ENCODE measurements at regions not wholly inside any gene's neighbourhood (a gene's known extent, or its start where the extent isn't known, plus 50 kb on each side); places are given as distances from the start of the nearest gene placed in this dataset.
"Not testable (repeated sequence)": the region's sequence is repeated elsewhere in the genome, so short reads cannot be mapped to it uniquely, and the experiment has no call there.

- TF ChIP-seq Cebpa-rat (IDR thresholded peaks at IDR 0.05) = peak; percentile 78; the same call in 1 of the 2 replicates
- H3K9me3 ChIP-seq = no peaks in the 10 kb centered on the region
- H3K36me3 ChIP-seq = no peaks in the 10 kb centered on the region
- no peak overlapping the region for H3K4me2 ChIP-seq
- no peaks in the 10 kb centered on the region for H3K4me1 ChIP-seq
- H4K20me1 ChIP-seq = no peaks in the 10 kb centered on the region
- H3K4me3 ChIP-seq = no peak overlapping the region
- H3K27me3 ChIP-seq = no peaks in the 10 kb centered on the region
- H3K9ac ChIP-seq = no peak overlapping the region
- no peak overlapping the region for H3K27ac ChIP-seq
Observed at GRCh38 chr1:188620236-188620635, 1791.5 kb downstream of the PLA2G4A start.

GRCh38 chr1:188641566-188642211 is 1812.9 kb downstream of the PLA2G4A start:
- no peaks in the 10 kb centered on the region for H3K9me3 ChIP-seq
- no peaks in the 10 kb centered on the region for H3K4me1 ChIP-seq
- no peak overlapping the region for H3K27ac ChIP-seq
- TF ChIP-seq Cebpa-rat (IDR thresholded peaks at IDR 0.05) = no peak
- no peaks in the 10 kb centered on the region for H3K36me3 ChIP-seq
- no peak overlapping the region for H3K9ac ChIP-seq
- H3K4me2 ChIP-seq = no peak overlapping the region
- no peaks in the 10 kb centered on the region for H4K20me1 ChIP-seq
- H3K27me3 ChIP-seq = no peaks in the 10 kb centered on the region
- no peak overlapping the region for H3K4me3 ChIP-seq

GRCh38 chr1:188642704-188643103 is 1814.0 kb downstream of the PLA2G4A start:
- Histone ChIP-seq H3K36me3 (no peaks in the 10 kb centered on the region), H3K4me3 (no peak overlapping the region), H4K20me1 (no peaks in the 10 kb centered on the region), H3K9ac (no peak overlapping the region), H3K4me2 (no peak overlapping the region), H3K27ac (no peak overlapping the region), H3K4me1 (no peaks in the 10 kb centered on the region), H3K27me3 (no peaks in the 10 kb centered on the region), H3K9me3 (no peaks in the 10 kb centered on the region)
- TF ChIP-seq Cebpa-rat (IDR thresholded peaks at IDR 0.05) = no peak

- Histone ChIP-seq H3K4me1 (peaks cover 7% of the 10 kb centered on the region), H3K9me3 (no peaks in the 10 kb centered on the region), H3K9ac (no peak overlapping the region), H4K20me1 (no peaks in the 10 kb centered on the region), H3K4me3 (no peak overlapping the region), H3K27ac (no peak overlapping the region), H3K27me3 (no peaks in the 10 kb centered on the region), H3K36me3 (no peaks in the 10 kb centered on the region), H3K4me2 (0 out of 2 replicates have a peak overlapping the region, but pooled peaks have one; percentile 20)
- TF ChIP-seq Cebpa-rat (IDR thresholded peaks at IDR 0.05) = no peak
Observed at GRCh38 chr1:188652678-188653077, 1823.9 kb downstream of the PLA2G4A start.

GRCh38 chr1:188655966-188656365 is 1821.7 kb downstream of the BRINP3 start:
- not testable (repeated sequence) for H3K4me3 ChIP-seq, H3K4me1 ChIP-seq, H4K20me1 ChIP-seq, H3K36me3 ChIP-seq, H3K27ac ChIP-seq, H3K9ac ChIP-seq, H3K4me2 ChIP-seq, H3K9me3 ChIP-seq, H3K27me3 ChIP-seq

- no peak overlapping the region for H3K4me3 ChIP-seq
- no peaks in the 10 kb centered on the region for H3K4me1 ChIP-seq
- H4K20me1 ChIP-seq = no peaks in the 10 kb centered on the region
- no peaks in the 10 kb centered on the region for H3K27me3 ChIP-seq
- no peak for TF ChIP-seq Cebpa-rat (IDR thresholded peaks at IDR 0.05)
- no peaks in the 10 kb centered on the region for H3K9me3 ChIP-seq
- no peak overlapping the region for H3K9ac ChIP-seq
- no peak overlapping the region for H3K27ac ChIP-seq
- H3K4me2 ChIP-seq = no peak overlapping the region
- H3K36me3 ChIP-seq = no peaks in the 10 kb centered on the region
Observed at GRCh38 chr1:188660572-188660971, 1817.1 kb downstream of the BRINP3 start.

GRCh38 chr1:188665477-188665876 is 1812.2 kb downstream of the BRINP3 start:
- no peak overlapping the region for H3K27ac ChIP-seq
- no peaks in the 10 kb centered on the region for H3K36me3 ChIP-seq
- H3K4me3 ChIP-seq = no peak overlapping the region

GRCh38 chr1:188668083-188668482 is 1809.6 kb downstream of the BRINP3 start:
- H3K9me3 ChIP-seq = no peaks in the 10 kb centered on the region
- H3K4me2 ChIP-seq = no peak overlapping the region
- no peaks in the 10 kb centered on the region for H3K4me1 ChIP-seq
- H3K27ac ChIP-seq = no peak overlapping the region
- no peak for TF ChIP-seq Cebpa-rat (IDR thresholded peaks at IDR 0.05)
- no peaks in the 10 kb centered on the region for H3K36me3 ChIP-seq
- no peak overlapping the region for H3K9ac ChIP-seq
- no peaks in the 10 kb centered on the region for H4K20me1 ChIP-seq
- no peak overlapping the region for H3K4me3 ChIP-seq
- H3K27me3 ChIP-seq = no peaks in the 10 kb centered on the region

More at GRCh38 chr1:188665477-188665876, 1812.2 kb downstream of the BRINP3 start:
- Histone ChIP-seq H3K9me3 (no peaks in the 10 kb centered on the region), H3K4me1 (no peaks in the 10 kb centered on the region), H4K20me1 (no peaks in the 10 kb centered on the region), H3K9ac (no peak overlapping the region), H3K4me2 (no peak overlapping the region), H3K27me3 (no peaks in the 10 kb centered on the region)
- no peak for TF ChIP-seq Cebpa-rat (IDR thresholded peaks at IDR 0.05)

- no peak for TF ChIP-seq Cebpa-rat (IDR thresholded peaks at IDR 0.05)
Observed at GRCh38 chr1:188669728-188670382, 1807.8 kb downstream of the BRINP3 start.

GRCh38 chr1:188670837-188671236 is 1806.8 kb downstream of the BRINP3 start:
- no peak overlapping the region for H3K4me2 ChIP-seq
- TF ChIP-seq Cebpa-rat (IDR thresholded peaks at IDR 0.05) = no peak

More at GRCh38 chr1:188669728-188670382, 1807.8 kb downstream of the BRINP3 start:
- Histone ChIP-seq H3K9me3 (no peaks in the 10 kb centered on the region), H3K4me1 (no peaks in the 10 kb centered on the region), H3K4me3 (no peak overlapping the region), H3K27me3 (no peaks in the 10 kb centered on the region), H3K9ac (no peak overlapping the region), H3K4me2 (no peak overlapping the region), H4K20me1 (no peaks in the 10 kb centered on the region), H3K36me3 (no peaks in the 10 kb centered on the region), H3K27ac (no peak overlapping the region)

More at GRCh38 chr1:188670837-188671236, 1806.8 kb downstream of the BRINP3 start:
- Histone ChIP-seq H3K9ac (no peak overlapping the region), H3K27ac (no peak overlapping the region), H3K36me3 (no peaks in the 10 kb centered on the region), H3K4me1 (no peaks in the 10 kb centered on the region), H3K9me3 (no peaks in the 10 kb centered on the region), H3K27me3 (no peaks in the 10 kb centered on the region), H4K20me1 (no peaks in the 10 kb centered on the region), H3K4me3 (no peak overlapping the region)

Data from BLaER1 (cell line).